ENCODE measurements at regions not wholly inside any gene's neighbourhood (a gene's known extent, or its start where the extent isn't known, plus 50 kb on each side); places are given as distances from the start of the nearest gene placed in this dataset.

DNA sequence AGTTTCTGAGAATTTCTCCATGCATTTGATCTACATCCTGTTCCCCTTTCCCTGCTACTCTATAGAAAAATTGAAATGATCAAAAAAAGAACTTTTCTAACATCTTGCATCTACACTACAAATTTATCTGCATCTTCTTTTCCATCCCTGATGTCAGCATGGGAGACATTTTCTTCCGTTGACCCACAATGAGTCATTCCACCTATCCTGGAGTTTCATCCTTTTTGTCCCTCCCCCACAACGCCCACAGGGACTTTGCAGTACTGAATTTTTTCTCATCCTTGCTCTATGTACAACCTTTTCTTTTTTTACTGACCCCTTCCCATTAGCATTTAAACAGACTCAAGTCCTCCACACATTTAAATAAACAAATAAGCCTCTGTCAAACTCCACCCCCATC, 112.2 kb upstream of the MROH9 start:
- no peak for DNase-seq (ENCODE audit: low read depth)
- no peak overlapping the region for H3K4me3 ChIP-seq (ENCODE audit: control insufficient read depth, low read depth, low read length)
- TF ChIP-seq, protein P1, sequence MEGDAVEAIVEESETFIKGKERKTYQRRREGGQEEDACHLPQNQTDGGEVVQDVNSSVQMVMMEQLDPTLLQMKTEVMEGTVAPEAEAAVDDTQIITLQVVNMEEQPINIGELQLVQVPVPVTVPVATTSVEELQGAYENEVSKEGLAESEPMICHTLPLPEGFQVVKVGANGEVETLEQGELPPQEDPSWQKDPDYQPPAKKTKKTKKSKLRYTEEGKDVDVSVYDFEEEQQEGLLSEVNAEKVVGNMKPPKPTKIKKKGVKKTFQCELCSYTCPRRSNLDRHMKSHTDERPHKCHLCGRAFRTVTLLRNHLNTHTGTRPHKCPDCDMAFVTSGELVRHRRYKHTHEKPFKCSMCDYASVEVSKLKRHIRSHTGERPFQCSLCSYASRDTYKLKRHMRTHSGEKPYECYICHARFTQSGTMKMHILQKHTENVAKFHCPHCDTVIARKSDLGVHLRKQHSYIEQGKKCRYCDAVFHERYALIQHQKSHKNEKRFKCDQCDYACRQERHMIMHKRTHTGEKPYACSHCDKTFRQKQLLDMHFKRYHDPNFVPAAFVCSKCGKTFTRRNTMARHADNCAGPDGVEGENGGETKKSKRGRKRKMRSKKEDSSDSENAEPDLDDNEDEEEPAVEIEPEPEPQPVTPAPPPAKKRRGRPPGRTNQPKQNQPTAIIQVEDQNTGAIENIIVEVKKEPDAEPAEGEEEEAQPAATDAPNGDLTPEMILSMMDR (IDR thresholded peaks at IDR 0.05; ENCODE audit: control insufficient read depth, insufficient read depth, low read depth, low read length, missing control alignments), result no peak

DNA sequence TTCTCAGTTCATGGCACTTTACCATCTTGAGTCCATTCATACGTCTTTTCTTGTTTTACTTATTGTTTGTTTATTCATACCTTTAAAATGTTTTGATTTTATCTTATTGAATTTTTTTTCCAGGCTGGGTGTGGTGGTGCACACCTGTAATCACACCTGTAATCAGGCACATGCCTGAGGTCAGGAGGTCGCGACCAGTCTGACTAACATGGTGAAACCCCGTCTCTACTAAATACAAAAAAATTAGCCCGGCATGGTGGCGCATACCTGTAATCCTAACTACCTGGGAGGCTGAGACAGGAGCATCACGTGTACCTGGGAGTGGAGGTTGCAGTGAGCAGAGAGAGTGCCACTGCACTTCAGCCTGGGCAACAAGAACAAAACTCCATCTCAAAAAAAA, 104.1 kb upstream of the MROH9 start:
- DNase-seq (ENCODE audit: low read depth), result no peak
- H3K4me3 ChIP-seq (ENCODE audit: control insufficient read depth, low read depth, low read length), result no peak overlapping the region
- TF ChIP-seq, protein P1 (IDR thresholded peaks at IDR 0.05; ENCODE audit: control insufficient read depth, insufficient read depth, low read depth, low read length, missing control alignments), result no peak

DNA sequence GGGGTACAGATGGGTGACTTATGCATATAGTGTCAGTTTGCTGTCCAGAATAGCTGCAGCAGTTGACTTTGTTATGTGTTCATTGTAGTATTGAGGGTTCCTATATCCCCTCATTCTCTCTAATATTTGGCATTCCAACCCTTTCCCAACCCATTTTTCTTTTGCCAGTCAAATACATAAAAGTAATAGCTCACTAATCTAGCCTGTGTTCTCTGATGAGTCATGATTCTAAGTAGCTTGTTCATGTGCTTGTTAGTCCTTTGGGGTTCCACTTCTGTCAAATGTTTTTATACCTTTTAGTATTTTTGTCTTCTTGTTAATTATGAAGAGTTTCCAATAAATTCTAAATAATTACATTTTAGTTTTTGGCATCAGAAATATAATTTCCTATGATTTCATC, 99.2 kb upstream of the MROH9 start:
- DNase-seq (ENCODE audit: low read depth), result peak; percentile 16
- no peak overlapping the region for H3K4me3 ChIP-seq (ENCODE audit: control insufficient read depth, low read depth, low read length)
- TF ChIP-seq, protein P1 (IDR thresholded peaks at IDR 0.05; ENCODE audit: control insufficient read depth, insufficient read depth, low read depth, low read length, missing control alignments), result no peak

DNA sequence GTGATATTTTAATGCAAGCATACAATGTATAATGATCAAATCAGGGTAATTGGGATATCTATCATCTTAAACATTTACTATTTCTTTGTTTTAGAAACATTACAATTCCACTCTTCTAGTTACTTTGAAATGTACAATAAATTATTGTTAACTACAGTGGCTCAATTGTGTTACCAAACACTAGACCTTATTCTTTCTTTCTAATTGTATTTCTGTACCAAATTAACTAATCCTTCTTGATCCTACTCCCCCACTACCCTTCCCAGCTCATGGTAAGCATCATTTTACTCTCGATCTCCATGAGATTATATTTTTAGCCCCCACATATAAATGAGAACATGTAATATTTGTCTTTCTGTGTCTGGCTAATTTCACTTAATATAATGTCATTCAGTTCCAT, 95.0 kb upstream of the MROH9 start:
- no peak overlapping the region for H3K4me3 ChIP-seq (ENCODE audit: control insufficient read depth, low read depth, low read length)
- no peak for DNase-seq (ENCODE audit: low read depth)
- TF ChIP-seq, protein P1 (IDR thresholded peaks at IDR 0.05; ENCODE audit: control insufficient read depth, insufficient read depth, low read depth, low read length, missing control alignments), result no peak

DNA sequence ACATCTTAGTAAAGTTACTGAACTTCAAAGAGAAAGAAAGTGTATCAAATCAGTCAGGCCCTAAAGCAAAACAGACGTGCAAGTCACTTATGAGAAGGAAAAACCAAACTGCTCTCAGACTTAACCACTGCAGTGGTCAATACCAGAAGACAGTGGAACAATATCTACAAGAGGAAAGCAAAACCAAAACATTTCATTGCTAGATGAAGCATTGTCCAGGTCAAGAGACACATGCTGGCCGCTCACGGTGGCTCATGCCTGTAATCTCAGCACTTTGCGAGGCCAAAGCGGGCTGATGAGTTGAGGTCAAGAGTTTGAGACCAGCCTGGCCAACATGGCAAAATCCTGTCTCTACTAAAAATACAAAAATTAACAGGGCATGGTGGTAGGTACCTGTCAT, 82.0 kb upstream of the MROH9 start:
- DNase-seq (ENCODE audit: low read depth), result no peak
- no peak overlapping the region for H3K4me3 ChIP-seq (ENCODE audit: control insufficient read depth, low read depth, low read length)
- TF ChIP-seq, protein P1 (IDR thresholded peaks at IDR 0.05; ENCODE audit: control insufficient read depth, insufficient read depth, low read depth, low read length, missing control alignments), result no peak

DNA sequence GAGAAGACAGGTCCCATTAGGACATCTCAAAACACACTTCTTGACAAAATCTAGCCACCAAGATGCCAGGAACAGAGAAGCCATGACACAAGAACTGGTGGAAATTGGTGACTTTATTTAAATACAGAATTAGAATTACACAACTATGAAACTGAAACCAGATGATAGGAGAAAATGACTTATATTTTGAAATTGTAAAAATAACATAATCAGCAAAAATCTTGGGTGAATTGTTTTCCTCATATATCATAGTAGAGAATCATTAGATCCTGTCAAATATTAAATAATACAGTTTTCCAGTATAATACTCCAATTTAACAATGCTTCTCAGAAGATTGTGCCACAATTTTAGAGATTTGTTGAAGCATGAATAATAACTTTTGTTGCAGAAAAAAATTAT, 81.5 kb upstream of the MROH9 start:
- no peak overlapping the region for H3K4me3 ChIP-seq (ENCODE audit: control insufficient read depth, low read depth, low read length)
- DNase-seq (ENCODE audit: low read depth), result no peak
- TF ChIP-seq, protein P1 (IDR thresholded peaks at IDR 0.05; ENCODE audit: control insufficient read depth, insufficient read depth, low read depth, low read length, missing control alignments), result no peak

DNA sequence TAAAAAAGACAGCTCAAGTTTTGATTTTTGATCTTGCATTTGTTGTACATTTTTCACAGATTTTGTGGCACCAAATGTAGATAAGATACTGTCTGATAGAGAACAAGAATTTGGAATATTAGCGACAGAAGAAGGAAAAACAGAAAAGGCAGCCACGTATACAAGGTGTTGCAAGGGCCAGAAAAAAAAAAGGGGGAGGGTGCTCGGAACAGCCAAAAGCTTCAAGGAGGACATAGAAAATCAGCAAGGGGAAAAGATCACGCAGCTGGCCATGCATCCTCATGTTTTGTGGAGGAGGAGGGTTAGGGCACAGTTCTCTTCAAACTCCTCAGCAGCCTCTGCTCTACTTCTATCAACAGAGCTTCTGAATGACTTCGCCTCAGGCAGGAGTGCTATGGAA, 80.7 kb upstream of the MROH9 start:
- TF ChIP-seq, protein P1 (IDR thresholded peaks at IDR 0.05; ENCODE audit: control insufficient read depth, insufficient read depth, low read depth, low read length, missing control alignments), result no peak
- DNase-seq (ENCODE audit: low read depth), result no peak
- no peak overlapping the region for H3K4me3 ChIP-seq (ENCODE audit: control insufficient read depth, low read depth, low read length)
